HG02852 (cell line): ENCODE measurements at regions not wholly inside any gene's neighbourhood (a gene's known extent, or its start where the extent isn't known, plus 50 kb on each side); places are given as distances from the start of the nearest gene placed in this dataset.
"Not testable (repeated sequence)": the region's sequence is repeated elsewhere in the genome, so short reads cannot be mapped to it uniquely, and the experiment has no call there.

Experiments
- ATAC-seq: cut with Tn5 transposase; IDR thresholded peaks from one replicate; pipeline ENCODE4 v1.9.1; 2021; ENCODE audit warnings: mild to moderate bottlenecking, moderate library complexity; ENCODE audit not compliant: unreplicated experiment

GRCh38 chr5:56665117-56665516 is 150.2 kb upstream of the MAP3K1 start:
- not testable (repeated sequence) for ATAC-seq

DNA sequence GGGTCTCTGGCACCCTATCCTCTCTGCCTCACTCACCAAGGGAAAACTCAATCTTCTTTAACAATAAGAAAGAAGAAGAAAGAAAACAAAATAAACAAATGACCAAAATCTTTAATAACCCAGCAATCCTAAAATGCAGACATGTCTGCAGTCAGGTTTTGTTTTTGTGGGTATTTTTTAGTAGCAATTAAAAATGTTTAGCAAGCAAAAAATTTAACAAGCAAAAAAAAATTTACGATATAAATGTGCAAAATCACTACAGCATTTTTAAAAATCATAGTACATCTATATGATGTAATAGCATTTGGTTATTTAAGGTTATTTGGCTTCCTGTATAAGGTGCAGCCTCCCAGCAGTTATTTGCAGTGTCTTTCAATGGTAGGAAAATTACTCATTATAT is 151.3 kb upstream of the MAP3K1 start:
- ATAC-seq: no peak

GRCh38 chr5:56663523-56663922 is 151.8 kb upstream of the MAP3K1 start:
- no peak for ATAC-seq

- no peak for ATAC-seq
Measured at GRCh38 chr5:56662893-56663292, 152.5 kb upstream of the MAP3K1 start.

GRCh38 chr5:56659971-56660370 is 155.4 kb upstream of the MAP3K1 start:
- no peak for ATAC-seq

GRCh38 chr5:56658972-56659371 is 156.4 kb upstream of the MAP3K1 start:
- no peak for ATAC-seq

- ATAC-seq: no peak
Measured at GRCh38 chr5:56656846-56657726, 158.3 kb upstream of the MAP3K1 start.

DNA sequence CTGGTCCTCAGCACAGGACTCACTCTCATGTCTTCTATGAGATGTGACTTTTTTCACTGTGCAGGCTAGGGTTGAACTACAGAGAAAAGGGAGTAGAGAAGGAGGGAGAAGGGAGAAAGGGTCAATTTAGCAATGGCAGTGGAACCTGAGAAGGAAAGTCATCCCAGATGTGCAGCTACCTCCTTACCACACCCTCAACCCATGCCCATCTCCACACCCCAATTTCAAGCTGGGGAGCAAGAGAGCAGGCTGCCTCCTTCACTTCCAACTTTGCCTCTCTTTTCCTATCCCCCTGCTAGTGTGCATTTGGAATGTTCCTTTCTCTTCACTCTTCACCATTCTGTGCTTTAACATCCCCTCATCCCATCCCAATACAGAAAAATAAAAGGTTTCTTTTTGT is 163.5 kb upstream of the MAP3K1 start:
- ATAC-seq: no peak

DNA sequence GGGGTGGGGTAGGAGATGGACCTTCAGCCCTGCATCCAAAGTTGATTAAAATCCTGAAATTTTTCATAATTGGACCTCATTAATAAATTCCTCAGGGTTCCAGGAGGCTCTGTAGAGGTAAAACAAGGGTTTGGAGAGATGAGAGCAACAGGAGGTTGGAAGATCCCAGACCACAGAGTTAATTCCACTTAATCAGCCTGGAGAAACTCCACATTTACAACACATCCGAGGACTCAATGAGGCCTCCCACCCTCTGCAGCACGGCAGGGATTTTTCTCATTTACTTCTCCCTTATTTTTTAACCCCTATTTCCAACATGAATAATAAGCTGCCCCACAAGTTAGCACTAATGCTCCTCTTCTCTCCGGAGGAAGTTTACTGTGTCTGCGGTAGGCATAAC is 165.0 kb upstream of the MAP3K1 start:
- ATAC-seq: no peak

DNA sequence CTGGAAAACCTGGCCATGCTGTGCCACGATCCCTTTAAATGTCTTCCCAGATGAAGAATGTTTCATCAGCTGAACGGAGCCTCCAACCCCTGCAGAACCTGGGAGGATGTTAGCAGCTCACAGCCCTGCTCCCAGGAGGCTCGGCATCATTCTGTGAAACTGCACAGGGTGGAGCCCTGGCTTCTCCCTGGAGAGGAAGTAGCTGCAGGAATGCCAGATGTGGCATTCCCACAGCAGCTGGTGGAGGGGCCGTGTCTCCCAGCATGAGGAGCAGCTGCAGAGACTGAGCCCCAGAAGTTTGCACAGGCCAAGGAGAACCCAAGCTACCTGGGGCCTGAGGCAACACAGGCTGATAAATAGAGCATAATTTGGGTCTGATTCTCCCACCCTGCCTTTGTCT is 165.8 kb upstream of the MAP3K1 start:
- no peak for ATAC-seq

GRCh38 chr5:56648460-56649034 is 166.8 kb upstream of the MAP3K1 start:
- ATAC-seq: no peak

GRCh38 chr5:56647099-56647850 is 168.1 kb upstream of the MAP3K1 start:
- ATAC-seq: no peak

- ATAC-seq: no peak
Measured at GRCh38 chr5:56641635-56642260, 173.6 kb upstream of the MAP3K1 start.

GRCh38 chr5:56640763-56641406 is 174.5 kb upstream of the MAP3K1 start:
- ATAC-seq: no peak

DNA sequence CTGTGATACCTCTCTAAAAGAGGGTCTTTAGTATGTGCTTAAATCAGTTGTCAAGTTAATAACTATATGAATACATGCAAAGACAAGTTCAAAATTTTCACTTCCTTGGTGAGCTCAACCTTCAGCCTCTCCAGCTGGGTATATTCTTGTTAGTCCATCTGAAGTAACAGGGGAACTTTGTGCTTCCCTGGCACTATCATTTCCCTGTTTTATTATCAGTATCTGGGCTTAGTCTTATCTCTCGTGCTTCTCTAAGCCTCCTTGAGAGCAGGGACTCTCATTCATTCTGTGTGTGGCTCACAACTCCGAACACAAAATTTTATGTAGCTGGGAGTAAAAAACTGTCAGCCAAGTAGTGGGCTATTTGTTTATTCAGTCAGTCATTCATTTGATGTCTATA is 175.9 kb upstream of the MAP3K1 start:
- ATAC-seq: no peak

- no peak for ATAC-seq
Measured at GRCh38 chr5:56638768-56639238, 176.5 kb upstream of the MAP3K1 start.

DNA sequence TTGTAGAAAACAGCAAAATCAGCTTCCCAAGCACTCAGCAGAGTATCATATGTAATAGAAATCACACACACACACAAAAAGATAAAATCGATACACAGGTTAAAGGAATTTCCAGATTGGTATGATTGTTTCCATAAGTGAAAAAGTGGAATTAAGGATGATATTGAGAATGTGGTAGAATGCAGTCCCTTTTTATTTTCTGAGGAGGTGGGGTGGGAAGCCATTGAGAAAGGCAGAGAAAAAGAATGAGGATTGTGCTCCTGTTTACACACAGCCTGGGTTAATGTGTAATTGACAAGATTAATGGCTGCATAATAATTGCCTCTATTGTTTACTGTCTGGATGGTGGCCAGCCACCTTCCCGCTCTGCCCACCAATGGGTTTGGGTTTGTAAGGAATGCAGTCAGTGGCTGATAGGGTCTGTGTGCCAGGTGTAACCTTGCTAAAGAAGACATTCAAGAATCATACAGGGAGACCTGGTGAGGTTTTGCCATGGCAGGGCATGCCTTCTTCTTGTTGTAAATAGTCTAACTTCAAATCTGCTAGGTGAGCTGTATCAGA is 177.2 kb upstream of the MAP3K1 start:
- ATAC-seq: no peak

DNA sequence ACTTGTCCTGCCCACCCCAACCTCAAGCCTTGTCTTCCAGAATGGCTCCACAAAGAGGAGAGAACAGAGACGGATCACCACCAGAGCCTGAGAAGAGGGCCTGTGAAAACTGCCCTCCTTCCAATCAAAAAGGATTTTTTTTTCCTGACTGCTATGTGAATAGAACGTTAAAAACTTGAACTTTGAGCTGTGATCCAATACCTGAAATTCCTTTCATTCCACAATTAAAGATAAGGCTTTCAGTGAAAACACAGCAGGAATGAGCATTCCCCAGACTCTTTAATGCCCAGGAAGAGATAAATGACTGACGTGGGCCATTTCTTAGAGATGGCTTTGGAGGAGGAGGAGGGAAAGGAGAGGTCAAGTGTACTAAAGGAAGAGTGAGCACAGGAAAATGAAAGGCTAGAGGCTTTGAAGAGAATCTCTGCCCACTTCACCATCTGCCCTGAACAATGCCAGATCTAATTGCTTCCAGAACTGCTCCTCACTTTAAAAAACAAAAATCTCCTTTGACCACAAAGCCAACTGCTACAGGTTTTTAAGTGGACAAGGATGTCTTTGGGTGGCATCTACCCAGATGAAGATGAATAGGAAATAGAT is 177.9 kb upstream of the MAP3K1 start:
- ATAC-seq: no peak

DNA sequence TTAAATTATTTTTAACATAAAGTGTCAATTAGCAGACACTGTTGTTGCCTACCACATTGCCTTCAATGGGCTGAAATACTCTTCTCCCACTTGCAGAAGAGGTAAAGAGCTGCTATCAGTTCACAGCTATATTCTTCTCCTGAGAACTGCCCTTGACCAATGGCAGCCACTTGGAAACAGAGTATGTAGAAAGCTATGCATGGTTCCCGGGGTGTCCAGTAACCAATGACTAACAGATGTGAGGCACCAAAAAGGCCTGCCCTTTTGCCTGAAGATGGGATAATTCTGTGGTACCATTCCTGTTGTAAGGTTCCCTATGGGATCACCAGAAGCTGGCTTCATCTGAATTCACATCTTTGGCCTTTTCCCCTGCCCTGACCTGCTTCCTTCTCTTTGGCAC is 181.4 kb upstream of the MAP3K1 start:
- no peak for ATAC-seq

- no peak for ATAC-seq
Measured at GRCh38 chr5:56632939-56633338, 182.4 kb upstream of the MAP3K1 start.
